GM19468 (cell line): ENCODE measurements at regions not wholly inside any gene's neighbourhood (a gene's known extent, or its start where the extent isn't known, plus 50 kb on each side); places are given as distances from the start of the nearest gene placed in this dataset.
"Not testable (repeated sequence)": the region's sequence is repeated elsewhere in the genome, so short reads cannot be mapped to it uniquely, and the experiment has no call there.

ENCODE experiments used
- ATAC-seq: cut with Tn5 transposase; IDR thresholded peaks from one replicate; pipeline ENCODE4 v1.9.1; 2021; ENCODE audit warnings: mild to moderate bottlenecking, moderate library complexity, moderate number of reproducible peaks; ENCODE audit not compliant: unreplicated experiment; ENCODE audit errors: extremely low read depth

- ATAC-seq = no peak
Observed at GRCh38 chr10:113479346-113480080, 73.3 kb upstream of the HABP2 start.

GRCh38 chr10:113480081-113480360, 72.8 kb upstream of the HABP2 start:
- no peak for ATAC-seq

GRCh38 chr10:113480851-113481502, 71.9 kb upstream of the HABP2 start:
- ATAC-seq = no peak

GRCh38 chr10:113484487-113484886, 68.4 kb upstream of the HABP2 start:
- ATAC-seq = no peak

GRCh38 chr10:113485736-113486135, 67.1 kb upstream of the HABP2 start:
- no peak for ATAC-seq

GRCh38 chr10:113486531-113486930, 66.3 kb upstream of the HABP2 start:
- no peak for ATAC-seq

GRCh38 chr10:113487154-113487553, 65.7 kb upstream of the HABP2 start:
- no peak for ATAC-seq

GRCh38 chr10:113488186-113488585, 64.7 kb upstream of the HABP2 start:
- ATAC-seq = no peak

- ATAC-seq = not testable (repeated sequence)
Observed at GRCh38 chr10:113489522-113489921, 63.3 kb upstream of the HABP2 start.

GRCh38 chr10:113491967-113492565, 60.8 kb upstream of the HABP2 start:
- no peak for ATAC-seq

- ATAC-seq = no peak
Observed at GRCh38 chr10:113493195-113493594, 59.7 kb upstream of the HABP2 start.

GRCh38 chr10:113493882-113494301, 59.0 kb upstream of the HABP2 start:
- ATAC-seq = no peak

- no peak for ATAC-seq
Observed at GRCh38 chr10:113494761-113495160, 58.1 kb upstream of the HABP2 start.

- ATAC-seq = no peak
Observed at GRCh38 chr10:113495553-113495952, 57.3 kb upstream of the HABP2 start.

- no peak for ATAC-seq
Observed at GRCh38 chr10:113496111-113497109, 56.4 kb upstream of the HABP2 start.

- no peak for ATAC-seq
Observed at GRCh38 chr10:113497198-113497597, 55.7 kb upstream of the HABP2 start.

- no peak for ATAC-seq
Observed at GRCh38 chr10:113498997-113499396, 53.9 kb upstream of the HABP2 start.

GRCh38 chr10:113499806-113500205, 53.0 kb upstream of the HABP2 start:
- ATAC-seq = no peak

GRCh38 chr10:113501031-113501430, 51.8 kb upstream of the HABP2 start:
- ATAC-seq = not testable (repeated sequence)
